ENCODE measurements at regions not wholly inside any gene's neighbourhood (a gene's known extent, or its start where the extent isn't known, plus 50 kb on each side); places are given as distances from the start of the nearest gene placed in this dataset.

GRCh38 chr6:167528976-167529375 lies 204.1 kb downstream of the TTLL2 start:
- no peak for ATAC-seq
- Mint-ChIP-seq H3K27me3 (ENCODE audit: low read depth) (peaks cover 21% of the 10 kb centered on the region), H3K36me3 (ENCODE audit: insufficient read depth) (no peaks in the 10 kb centered on the region), H3K9me3 (no peaks in the 10 kb centered on the region), H3K4me3 (no peak overlapping the region), H3K4me1 (ENCODE audit: low read depth) (peaks cover 2% of the 10 kb centered on the region)
- no peak for DNase-seq

- Mint-ChIP-seq H3K27me3 (ENCODE audit: low read depth) (peaks cover 21% of the 10 kb centered on the region), H3K36me3 (ENCODE audit: insufficient read depth) (no peaks in the 10 kb centered on the region), H3K9me3 (no peaks in the 10 kb centered on the region), H3K4me3 (no peak overlapping the region), H3K4me1 (ENCODE audit: low read depth) (peaks cover 2% of the 10 kb centered on the region)
- no peak for ATAC-seq
- DNase-seq: no peak
These were observed 204.8 kb downstream of the TTLL2 start for GRCh38 chr6:167529444-167530335.

- H3K9me3 Mint-ChIP-seq: no peaks in the 10 kb centered on the region
- H3K4me3 Mint-ChIP-seq: no peak overlapping the region
- DNase-seq (no peak), ATAC-seq (no peak)
- peaks cover 2% of the 10 kb centered on the region for H3K4me1 Mint-ChIP-seq (ENCODE audit: low read depth)
- peaks cover 14% of the 10 kb centered on the region for H3K27me3 Mint-ChIP-seq (ENCODE audit: low read depth)
- no peaks in the 10 kb centered on the region for H3K36me3 Mint-ChIP-seq (ENCODE audit: insufficient read depth)
These were observed 206.1 kb downstream of the TTLL2 start for GRCh38 chr6:167530951-167531350.

- ATAC-seq (no peak), DNase-seq (no peak)
- H3K36me3 Mint-ChIP-seq (ENCODE audit: insufficient read depth): no peaks in the 10 kb centered on the region
- peaks cover 2% of the 10 kb centered on the region for H3K4me1 Mint-ChIP-seq (ENCODE audit: low read depth)
- peaks cover 8% of the 10 kb centered on the region for H3K27me3 Mint-ChIP-seq (ENCODE audit: low read depth)
- H3K9me3 Mint-ChIP-seq: no peaks in the 10 kb centered on the region
- H3K4me3 Mint-ChIP-seq: no peak overlapping the region
These were observed 207.8 kb downstream of the TTLL2 start for GRCh38 chr6:167532410-167533288.

GRCh38 chr6:167533851-167534250 lies 209.0 kb downstream of the TTLL2 start:
- Mint-ChIP-seq H3K36me3 (ENCODE audit: insufficient read depth) (no peaks in the 10 kb centered on the region), H3K9me3 (no peaks in the 10 kb centered on the region), H3K27me3 (ENCODE audit: low read depth) (peaks cover 8% of the 10 kb centered on the region), H3K4me1 (ENCODE audit: low read depth) (no peaks in the 10 kb centered on the region), H3K4me3 (no peak overlapping the region)
- DNase-seq (no peak), ATAC-seq (no peak)

- peaks cover 5% of the 10 kb centered on the region for H3K27me3 Mint-ChIP-seq (ENCODE audit: low read depth)
- H3K9me3 Mint-ChIP-seq: peaks cover 6% of the 10 kb centered on the region
- ATAC-seq: no peak
- H3K36me3 Mint-ChIP-seq (ENCODE audit: insufficient read depth): no peaks in the 10 kb centered on the region
- no peaks in the 10 kb centered on the region for H3K4me1 Mint-ChIP-seq (ENCODE audit: low read depth)
- DNase-seq: no peak
- H3K4me3 Mint-ChIP-seq: no peak overlapping the region
These were observed 212.9 kb downstream of the TTLL2 start for GRCh38 chr6:167537816-167538215.

GRCh38 chr6:167538746-167539145 lies 213.9 kb downstream of the TTLL2 start:
- Mint-ChIP-seq H3K27me3 (ENCODE audit: low read depth) (peaks cover 5% of the 10 kb centered on the region), H3K4me3 (no peak overlapping the region), H3K9me3 (peaks cover 6% of the 10 kb centered on the region), H3K4me1 (ENCODE audit: low read depth) (no peaks in the 10 kb centered on the region), H3K36me3 (ENCODE audit: insufficient read depth) (no peaks in the 10 kb centered on the region)
- DNase-seq (no peak), ATAC-seq (no peak)

- Mint-ChIP-seq H3K36me3 (ENCODE audit: insufficient read depth) (no peaks in the 10 kb centered on the region), H3K4me1 (ENCODE audit: low read depth) (no peaks in the 10 kb centered on the region), H3K4me3 (no peak overlapping the region), H3K27me3 (ENCODE audit: low read depth) (peaks cover 5% of the 10 kb centered on the region), H3K9me3 (peaks cover 6% of the 10 kb centered on the region)
- DNase-seq (no peak), ATAC-seq (no peak)
These were observed 215.9 kb downstream of the TTLL2 start for GRCh38 chr6:167540796-167541195.

GRCh38 chr6:167541544-167541943 lies 216.7 kb downstream of the TTLL2 start:
- DNase-seq (no peak), ATAC-seq (no peak)
- Mint-ChIP-seq H3K4me1 (ENCODE audit: low read depth) (no peaks in the 10 kb centered on the region), H3K9me3 (peaks cover 6% of the 10 kb centered on the region), H3K36me3 (ENCODE audit: insufficient read depth) (no peaks in the 10 kb centered on the region), H3K27me3 (ENCODE audit: low read depth) (peaks cover 5% of the 10 kb centered on the region), H3K4me3 (no peak overlapping the region)

- DNase-seq (no peak), ATAC-seq (no peak)
- peaks cover 6% of the 10 kb centered on the region for H3K9me3 Mint-ChIP-seq
- no peaks in the 10 kb centered on the region for H3K36me3 Mint-ChIP-seq (ENCODE audit: insufficient read depth)
- H3K4me1 Mint-ChIP-seq (ENCODE audit: low read depth): no peaks in the 10 kb centered on the region
- H3K27me3 Mint-ChIP-seq (ENCODE audit: low read depth): no peaks in the 10 kb centered on the region
- H3K4me3 Mint-ChIP-seq: no peak overlapping the region
These were observed 219.0 kb downstream of the TTLL2 start for GRCh38 chr6:167543602-167544497.

- DNase-seq (no peak), ATAC-seq (no peak)
- Mint-ChIP-seq H3K4me3 (no peak overlapping the region), H3K4me1 (ENCODE audit: low read depth) (no peaks in the 10 kb centered on the region), H3K27me3 (ENCODE audit: low read depth) (no peaks in the 10 kb centered on the region), H3K9me3 (no peaks in the 10 kb centered on the region), H3K36me3 (ENCODE audit: insufficient read depth) (no peaks in the 10 kb centered on the region)
These were observed 221.9 kb downstream of the TTLL2 start for GRCh38 chr6:167546611-167547327.

GRCh38 chr6:167547328-167547692 lies 222.4 kb downstream of the TTLL2 start:
- no peaks in the 10 kb centered on the region for H3K27me3 Mint-ChIP-seq (ENCODE audit: low read depth)
- no peak for ATAC-seq
- H3K9me3 Mint-ChIP-seq: no peaks in the 10 kb centered on the region
- H3K4me3 Mint-ChIP-seq: no peak overlapping the region
- H3K36me3 Mint-ChIP-seq (ENCODE audit: insufficient read depth): no peaks in the 10 kb centered on the region
- DNase-seq: no peak
- no peaks in the 10 kb centered on the region for H3K4me1 Mint-ChIP-seq (ENCODE audit: low read depth)

GRCh38 chr6:167547751-167548150 lies 222.9 kb downstream of the TTLL2 start:
- no peaks in the 10 kb centered on the region for H3K27me3 Mint-ChIP-seq (ENCODE audit: low read depth)
- H3K4me1 Mint-ChIP-seq (ENCODE audit: low read depth): no peaks in the 10 kb centered on the region
- no peaks in the 10 kb centered on the region for H3K9me3 Mint-ChIP-seq
- DNase-seq (no peak), ATAC-seq (no peak)
- no peak overlapping the region for H3K4me3 Mint-ChIP-seq
- H3K36me3 Mint-ChIP-seq (ENCODE audit: insufficient read depth): no peaks in the 10 kb centered on the region

Data from activated T-cell treated with anti-CD3 and anti-CD28 coated beads, Interleukin-2, amount 50 U/mL, for 4 hours (primary cell).